ENCODE measurements at regions not wholly inside any gene's neighbourhood (a gene's known extent, or its start where the extent isn't known, plus 50 kb on each side); places are given as distances from the start of the nearest gene placed in this dataset.

GRCh38 chr16:80408014-80408413 lies 132.8 kb upstream of the DYNLRB2 start:
- Mint-ChIP-seq H3K9me3 (ENCODE audit: unreplicated experiment) (no peaks in the 10 kb centered on the region), H3K27ac (ENCODE audit: unreplicated experiment) (no peak overlapping the region), H3K36me3 (ENCODE audit: unreplicated experiment) (no peaks in the 10 kb centered on the region), H3K4me3 (ENCODE audit: unreplicated experiment) (no peak overlapping the region), H3K4me1 (ENCODE audit: unreplicated experiment) (peaks cover 8% of the 10 kb centered on the region), H3K27me3 (ENCODE audit: unreplicated experiment) (peaks cover 48% of the 10 kb centered on the region)
- no peak for TF ChIP-seq CTCF (IDR thresholded peaks at IDR 0.05)
- DNase-seq (ENCODE audit: extremely low spot score, unreplicated experiment) = no peak

DNA sequence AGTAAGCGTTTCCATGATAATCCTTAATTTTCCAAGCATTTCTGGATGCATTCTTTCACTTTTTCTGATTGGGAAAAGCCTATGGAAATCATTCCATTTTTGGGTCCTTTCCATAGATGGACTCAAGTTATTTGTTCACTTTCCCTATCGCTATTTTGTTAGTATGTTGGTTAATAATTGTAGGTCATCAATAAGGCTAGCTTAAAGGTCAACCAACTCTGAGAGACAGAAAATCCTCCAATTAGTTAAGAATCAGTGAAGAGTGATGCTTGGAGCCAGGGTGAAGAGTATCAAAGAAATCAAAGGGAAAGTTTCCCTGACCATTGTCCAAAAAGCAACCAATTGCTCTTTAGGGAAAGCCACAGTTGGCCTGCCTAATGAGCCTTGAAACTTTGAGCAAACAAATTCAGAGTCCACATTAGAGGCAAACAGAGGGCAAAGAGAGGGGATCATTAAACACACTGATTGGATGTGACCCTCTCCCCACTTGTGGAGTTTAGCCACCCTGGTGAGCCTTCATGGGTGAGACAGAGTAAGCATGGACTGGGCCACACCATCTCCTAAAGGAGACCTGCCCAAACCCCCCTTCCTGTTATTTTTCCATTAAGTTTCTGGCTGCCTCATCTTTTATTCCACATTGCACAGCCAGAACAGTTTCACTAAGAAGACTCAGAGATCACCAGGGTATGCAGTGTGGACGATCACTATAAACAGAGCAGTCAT lies 133.4 kb upstream of the DYNLRB2 start:
- Mint-ChIP-seq H3K4me3 (ENCODE audit: unreplicated experiment) (no peak overlapping the region), H3K27ac (ENCODE audit: unreplicated experiment) (no peak overlapping the region), H3K36me3 (ENCODE audit: unreplicated experiment) (no peaks in the 10 kb centered on the region), H3K4me1 (ENCODE audit: unreplicated experiment) (peaks cover 8% of the 10 kb centered on the region), H3K9me3 (ENCODE audit: unreplicated experiment) (no peaks in the 10 kb centered on the region), H3K27me3 (ENCODE audit: unreplicated experiment) (peaks cover 48% of the 10 kb centered on the region)
- TF ChIP-seq CTCF (IDR thresholded peaks at IDR 0.05) = no peak
- no peak for DNase-seq (ENCODE audit: extremely low spot score, unreplicated experiment)

- H3K4me3 Mint-ChIP-seq (ENCODE audit: unreplicated experiment) = no peak overlapping the region
- no peaks in the 10 kb centered on the region for H3K36me3 Mint-ChIP-seq (ENCODE audit: unreplicated experiment)
- H3K27me3 Mint-ChIP-seq (ENCODE audit: unreplicated experiment) = peaks cover 58% of the 10 kb centered on the region
- H3K4me1 Mint-ChIP-seq (ENCODE audit: unreplicated experiment) = peaks cover 8% of the 10 kb centered on the region
- no peak overlapping the region for H3K27ac Mint-ChIP-seq (ENCODE audit: unreplicated experiment)
- TF ChIP-seq CTCF (IDR thresholded peaks at IDR 0.05) = no peak
- H3K9me3 Mint-ChIP-seq (ENCODE audit: unreplicated experiment) = no peaks in the 10 kb centered on the region
- DNase-seq (ENCODE audit: extremely low spot score, unreplicated experiment) = no peak
Measured at GRCh38 chr16:80404847-80405246, 135.9 kb upstream of the DYNLRB2 start.

GRCh38 chr16:80403894-80404293 lies 136.9 kb upstream of the DYNLRB2 start:
- Mint-ChIP-seq H3K27me3 (ENCODE audit: unreplicated experiment) (peaks cover 57% of the 10 kb centered on the region), H3K4me1 (ENCODE audit: unreplicated experiment) (peaks cover 8% of the 10 kb centered on the region), H3K36me3 (ENCODE audit: unreplicated experiment) (no peaks in the 10 kb centered on the region), H3K27ac (ENCODE audit: unreplicated experiment) (no peak overlapping the region), H3K4me3 (ENCODE audit: unreplicated experiment) (no peak overlapping the region), H3K9me3 (ENCODE audit: unreplicated experiment) (no peaks in the 10 kb centered on the region)
- no peak for DNase-seq (ENCODE audit: extremely low spot score, unreplicated experiment)
- TF ChIP-seq CTCF (IDR thresholded peaks at IDR 0.05) = no peak

GRCh38 chr16:80390871-80391489 lies 149.8 kb upstream of the DYNLRB2 start:
- Mint-ChIP-seq H3K4me1 (ENCODE audit: unreplicated experiment) (no peaks in the 10 kb centered on the region), H3K4me3 (ENCODE audit: unreplicated experiment) (no peak overlapping the region), H3K36me3 (ENCODE audit: unreplicated experiment) (no peaks in the 10 kb centered on the region), H3K27ac (ENCODE audit: unreplicated experiment) (no peak overlapping the region), H3K9me3 (ENCODE audit: unreplicated experiment) (peaks cover 4% of the 10 kb centered on the region), H3K27me3 (ENCODE audit: unreplicated experiment) (no peaks in the 10 kb centered on the region)
- no peak for TF ChIP-seq CTCF (IDR thresholded peaks at IDR 0.05)
- no peak for DNase-seq (ENCODE audit: extremely low spot score, unreplicated experiment)

Data from osteocyte (in vitro differentiated cells).